HepG2 (cell line): ENCODE measurements at regions not wholly inside any gene's neighbourhood (a gene's known extent, or its start where the extent isn't known, plus 50 kb on each side); places are given as distances from the start of the nearest gene placed in this dataset.

ENCODE experiments used
- NPAS2 ChIP-seq: sonication (generic); formaldehyde crosslinking; IDR thresholded peaks from 2 replicates; pipeline ENCODE4 v1.8.0; 2022; ENCODE audit warnings: mild to moderate bottlenecking, missing genetic modification reagents, borderline replicate concordance
- RERE ChIP-seq: IDR thresholded peaks from 2 replicates; pipeline ENCODE4 v1.6.1; 2016; ENCODE audit warnings: low read depth, missing genetic modification reagents, missing compliant biosample characterization
- REST ChIP-seq, 2 experiments: IDR thresholded peaks; 2 replicates each; pipeline ENCODE4 v1.6.1; 2011 to 2012; ENCODE audit warnings: low read length in 2 of 2, borderline replicate concordance in 1 of 2, low read depth in 1 of 2, mild to moderate bottlenecking in 1 of 2, moderate library complexity in 1 of 2
- ZNF512 ChIP-seq: sonication (generic); formaldehyde crosslinking; IDR thresholded peaks from 2 replicates; pipeline ENCODE4 v1.4.0; 2020; ENCODE audit warnings: mild to moderate bottlenecking, missing genetic modification reagents

- TF ChIP-seq RERE (CRISPR knock-in tag) (no peak), ZNF512 (CRISPR knock-in tag) (no peak), REST (IDR thresholded peaks at IDR 0.05; ENCODE audit: borderline replicate concordance in 1 of 2, low read depth in 1 of 2, low read length in 2 of 2) (no peak), NPAS2 (no peak)
- TF ChIP-seq, all 625 proteins: peak for 0
Measured at GRCh38 chr6:15872241-15873103, 209.6 kb upstream of the DTNBP1 start (continued).
